SK-N-MC (cell line): ENCODE measurements at regions not wholly inside any gene's neighbourhood (a gene's known extent, or its start where the extent isn't known, plus 50 kb on each side); places are given as distances from the start of the nearest gene placed in this dataset.

ENCODE experiments used
- DNase-seq: peaks from one replicate; pipeline ENCODE4 v3.0.0-alpha.2; 2011; ENCODE audit warnings: low read depth, low spot score
- H3K27ac ChIP-seq: fragments of 200-600 bp; sonication (generic); 2 replicates; pipeline ENCODE4 v1.5.1; 2016; ENCODE audit warnings: mixed run types
- H3K36me3 ChIP-seq: fragments of 200-600 bp; sonication (generic); 2 replicates; pipeline ENCODE4 v1.6.1; 2017; ENCODE audit warnings: antibody characterized with exemption, low read length, mixed read lengths; ENCODE audit not compliant: insufficient read depth
- H3K4me3 ChIP-seq: fragments of 200-600 bp; sonication (generic); 2 replicates; pipeline ENCODE4 v1.5.1; 2016
- H3K9ac ChIP-seq: fragments of 200-600 bp; sonication (generic); 2 replicates; pipeline ENCODE4 v1.8.0; 2017; ENCODE audit warnings: mixed run types, mixed read lengths; ENCODE audit not compliant: insufficient read length
- H3K9me3 ChIP-seq: fragments of 200-600 bp; sonication (generic); 2 replicates; pipeline ENCODE4 v1.6.1; 2017; ENCODE audit warnings: low read depth, mild to moderate bottlenecking, antibody characterized with exemption, low read length, moderate library complexity, mixed read lengths
- EZH2 ChIP-seq: fragments of 200-600 bp; sonication (generic); IDR thresholded peaks from one replicate; pipeline ENCODE4 v1.6.1; 2017; ENCODE audit warnings: antibody characterized with exemption
- FOXP2 ChIP-seq: optimal IDR thresholded peaks from 2 replicates; pipeline ENCODE3; 2011; ENCODE audit warnings: mild to moderate bottlenecking, moderate library complexity; ENCODE audit not compliant: insufficient read depth; ENCODE audit errors: extremely low read length, control extremely low read depth
- POLR2AphosphoS5 ChIP-seq: IDR thresholded peaks from 2 replicates; pipeline ENCODE4 v1.6.1; 2012; ENCODE audit warnings: mild to moderate bottlenecking, low read depth, low read length, borderline replicate concordance

DNA sequence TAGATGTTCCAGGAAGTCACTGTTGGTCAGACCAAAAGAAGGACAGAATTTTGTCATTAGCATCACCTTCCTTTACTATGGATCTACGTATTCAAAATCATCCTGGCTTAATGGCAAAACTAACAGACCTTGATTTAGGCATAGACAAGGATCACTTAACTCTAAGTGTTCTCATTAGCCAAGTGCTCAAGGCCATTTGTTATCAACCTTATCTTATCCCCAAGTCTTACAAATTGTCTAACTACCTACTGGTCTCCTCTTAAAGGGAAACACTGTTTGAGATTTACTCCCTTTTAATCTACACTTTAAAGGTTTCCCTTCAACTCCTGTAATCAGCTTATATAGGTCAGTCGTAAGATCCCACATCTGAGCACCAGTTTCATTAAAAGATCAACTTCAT lies 1197.5 kb upstream of the C9orf72 start:
- no peak overlapping the region for H3K27ac ChIP-seq
- H3K36me3 ChIP-seq = no peaks in the 10 kb centered on the region
- no peak overlapping the region for H3K4me3 ChIP-seq
- no peak for TF ChIP-seq EZH2
- TF ChIP-seq POLR2AphosphoS5 = no peak
- no peak for TF ChIP-seq FOXP2
- DNase-seq = no peak
- no peaks in the 10 kb centered on the region for H3K9me3 ChIP-seq
- H3K9ac ChIP-seq = no peak overlapping the region

DNA sequence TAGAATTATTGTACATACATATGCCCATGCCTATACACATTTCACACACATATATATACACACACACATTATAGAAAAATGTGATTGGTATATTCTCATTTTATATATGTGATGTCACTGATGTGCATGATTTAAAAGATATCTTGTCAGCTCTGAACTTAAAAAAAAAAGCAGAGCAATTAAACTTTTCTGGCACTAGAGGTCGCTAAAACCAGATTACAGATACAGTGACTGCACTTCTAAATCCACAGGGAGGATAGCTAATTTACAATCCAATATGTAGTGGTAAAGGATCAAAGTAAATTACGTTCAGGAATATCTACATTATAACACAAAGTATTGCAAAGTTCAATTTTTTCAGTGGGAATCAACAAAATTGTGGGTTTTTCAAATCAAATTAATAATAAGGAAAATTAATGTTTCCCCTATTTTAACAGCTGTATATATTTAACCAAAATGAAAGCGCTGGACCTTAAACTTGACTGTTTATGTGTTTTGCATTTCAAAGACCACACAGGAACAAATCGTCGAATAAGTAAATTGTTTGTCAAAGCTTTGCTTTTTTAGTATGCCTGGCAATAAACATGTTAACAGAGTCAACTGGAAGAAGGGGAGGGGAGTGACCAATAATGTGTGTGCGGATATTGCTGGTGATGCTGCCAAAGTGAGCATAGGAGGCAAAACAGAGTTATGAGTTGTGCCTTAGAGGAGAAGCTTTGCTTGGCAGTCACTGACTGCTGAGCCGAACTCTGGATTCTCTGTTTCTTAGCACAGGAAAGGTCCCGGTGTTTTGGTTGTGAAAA lies 1201.4 kb upstream of the C9orf72 start:
- Histone ChIP-seq H3K9ac (no peak overlapping the region), H3K4me3 (no peak overlapping the region), H3K36me3 (no peaks in the 10 kb centered on the region), H3K9me3 (no peaks in the 10 kb centered on the region), H3K27ac (no peak overlapping the region)
- peak; percentile 64 for DNase-seq
- TF ChIP-seq POLR2AphosphoS5 (no peak), FOXP2 (no peak), EZH2 (no peak)

DNA sequence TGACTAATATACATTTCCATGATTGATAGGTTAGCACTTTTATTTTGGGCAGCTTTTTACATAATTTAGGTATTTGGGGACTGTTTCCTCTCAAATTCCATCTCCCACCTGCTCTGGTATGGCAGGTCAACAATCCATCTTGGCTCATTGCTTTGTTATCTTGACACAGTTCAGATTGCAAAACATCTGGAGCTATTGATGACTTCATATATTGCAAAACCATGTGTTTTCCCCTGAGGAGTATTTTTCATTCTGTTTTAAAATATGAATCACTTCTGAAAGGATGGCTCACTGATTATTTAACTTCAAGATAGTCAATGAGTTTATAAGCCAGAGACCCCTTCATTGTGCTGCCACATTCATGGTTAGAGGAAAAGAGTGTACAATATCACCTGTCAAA lies 1206.0 kb upstream of the C9orf72 start:
- no peaks in the 10 kb centered on the region for H3K9me3 ChIP-seq
- no peak for TF ChIP-seq EZH2
- TF ChIP-seq FOXP2 = no peak
- TF ChIP-seq POLR2AphosphoS5 = no peak
- no peaks in the 10 kb centered on the region for H3K36me3 ChIP-seq
- no peak overlapping the region for H3K27ac ChIP-seq
- no peak for DNase-seq
- no peak overlapping the region for H3K4me3 ChIP-seq
- H3K9ac ChIP-seq = no peak overlapping the region

DNA sequence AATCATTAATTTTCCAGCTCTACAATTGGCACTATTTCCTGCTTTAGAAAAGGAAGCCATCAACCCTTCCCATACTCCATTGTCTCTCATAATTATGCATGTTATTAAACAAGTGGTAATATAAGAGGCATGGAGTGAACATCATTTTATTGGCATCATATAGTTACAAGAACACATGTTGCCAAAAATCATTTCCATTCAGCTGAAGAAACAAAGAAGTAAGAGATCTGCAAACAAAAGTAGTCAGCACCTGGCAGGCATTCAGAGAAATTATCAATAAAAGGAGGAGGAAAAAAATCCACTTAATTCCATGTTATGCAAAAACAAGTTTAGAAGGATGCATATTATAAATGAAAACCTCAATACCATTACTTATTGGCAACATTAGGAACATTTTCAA lies 1208.2 kb upstream of the C9orf72 start:
- Histone ChIP-seq H3K36me3 (no peaks in the 10 kb centered on the region), H3K9me3 (no peaks in the 10 kb centered on the region), H3K4me3 (no peak overlapping the region), H3K27ac (no peak overlapping the region), H3K9ac (no peak overlapping the region)
- TF ChIP-seq FOXP2 (no peak), POLR2AphosphoS5 (no peak), EZH2 (no peak)
- DNase-seq = no peak

DNA sequence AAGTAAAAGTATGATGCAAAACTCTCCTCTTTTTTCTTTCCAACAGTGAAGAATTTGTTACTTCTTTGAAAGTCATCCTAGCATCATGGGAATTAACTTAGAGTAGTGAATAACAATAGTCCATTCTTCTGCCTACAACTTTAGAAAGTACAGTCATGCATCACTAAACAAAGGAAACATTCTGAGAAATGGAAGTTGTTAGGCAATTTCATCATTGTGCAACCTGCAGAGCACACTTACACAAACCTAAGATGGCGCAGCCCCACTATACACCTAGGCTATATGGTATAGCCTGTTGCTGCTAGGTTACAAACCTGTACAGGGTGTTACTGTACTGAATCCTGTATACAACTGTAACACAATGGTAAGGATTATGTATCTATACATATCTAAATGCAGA lies 1209.3 kb upstream of the C9orf72 start:
- no peak overlapping the region for H3K27ac ChIP-seq
- H3K4me3 ChIP-seq = no peak overlapping the region
- H3K9me3 ChIP-seq = no peaks in the 10 kb centered on the region
- TF ChIP-seq EZH2 (no peak), FOXP2 (no peak), POLR2AphosphoS5 (no peak)
- H3K9ac ChIP-seq = no peak overlapping the region
- no peak for DNase-seq
- no peaks in the 10 kb centered on the region for H3K36me3 ChIP-seq

DNA sequence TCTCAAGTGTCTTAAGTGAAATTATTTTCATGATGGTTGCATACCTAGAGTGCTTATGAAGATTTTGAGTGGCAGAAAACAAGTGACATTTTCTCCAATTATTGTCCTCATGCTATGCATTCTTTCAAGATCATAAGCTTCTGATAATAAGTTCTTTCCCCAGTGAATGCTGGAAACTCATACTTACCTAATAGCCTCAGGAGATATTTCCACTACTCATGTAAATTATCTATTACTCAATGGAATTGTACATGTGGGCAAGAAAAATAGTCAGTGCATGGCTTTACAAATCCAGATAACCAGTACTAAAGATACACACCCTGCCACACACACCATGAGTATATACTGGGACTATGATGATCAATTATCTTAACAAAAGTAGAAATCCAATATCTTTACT lies 1219.4 kb upstream of the C9orf72 start:
- Histone ChIP-seq H3K4me3 (no peak overlapping the region), H3K36me3 (no peaks in the 10 kb centered on the region), H3K27ac (no peak overlapping the region), H3K9me3 (no peaks in the 10 kb centered on the region), H3K9ac (no peak overlapping the region)
- TF ChIP-seq FOXP2 (no peak), EZH2 (no peak), POLR2AphosphoS5 (no peak)
- no peak for DNase-seq

DNA sequence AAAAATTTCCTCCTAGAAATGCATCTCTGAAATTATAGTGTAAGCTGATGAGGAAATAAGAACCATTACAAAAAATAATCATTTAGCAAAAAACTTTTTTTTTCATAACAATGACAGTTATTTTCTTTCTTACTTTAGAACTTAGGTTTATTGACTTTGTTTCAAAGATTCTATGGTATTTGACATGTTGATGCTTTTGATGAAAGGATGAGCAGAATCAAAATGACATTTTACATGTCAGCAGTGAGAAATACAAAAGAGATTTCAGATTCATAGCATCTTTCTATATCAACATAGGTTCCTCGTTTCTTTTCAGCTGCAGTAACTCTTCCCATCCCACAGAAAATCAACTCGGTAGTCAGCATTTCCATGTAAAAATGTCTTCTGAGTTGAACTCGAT lies 1226.6 kb upstream of the C9orf72 start:
- Histone ChIP-seq H3K27ac (no peak overlapping the region), H3K9me3 (no peaks in the 10 kb centered on the region), H3K36me3 (no peaks in the 10 kb centered on the region), H3K9ac (no peak overlapping the region), H3K4me3 (no peak overlapping the region)
- DNase-seq = no peak
- TF ChIP-seq FOXP2 (no peak), EZH2 (no peak), POLR2AphosphoS5 (no peak)

DNA sequence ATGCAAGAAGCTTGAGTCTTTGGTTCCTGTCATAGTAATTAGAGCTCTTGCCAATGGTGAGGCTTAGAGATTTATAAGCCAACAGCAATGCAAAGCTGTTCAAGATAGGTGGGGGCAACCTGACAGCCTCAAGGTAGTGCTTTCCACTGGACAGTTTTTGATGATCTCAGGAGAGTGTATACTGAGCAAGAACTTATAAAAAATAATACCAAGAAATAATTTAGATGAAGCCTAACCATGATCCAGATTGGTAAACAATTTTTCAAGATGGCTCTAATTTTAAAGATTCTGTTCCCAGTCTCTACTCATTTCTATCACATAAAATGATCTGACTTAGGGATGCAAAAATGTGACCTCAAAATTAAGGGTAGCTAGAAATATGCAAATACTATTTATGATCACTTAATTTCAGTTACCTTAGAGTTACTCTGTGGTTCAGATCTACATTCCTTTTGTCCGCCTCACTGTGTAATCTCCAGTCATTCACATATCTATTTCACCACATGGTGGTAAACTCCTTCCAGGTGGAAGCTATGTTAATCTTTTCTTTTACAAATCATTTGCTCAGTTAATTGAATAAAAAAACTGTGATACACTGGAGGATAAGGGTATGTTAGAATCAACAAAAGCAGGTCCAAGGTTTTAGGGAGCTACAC lies 1228.0 kb upstream of the C9orf72 start:
- no peak overlapping the region for H3K4me3 ChIP-seq
- H3K9ac ChIP-seq = no peak overlapping the region
- no peaks in the 10 kb centered on the region for H3K9me3 ChIP-seq
- TF ChIP-seq FOXP2 = no peak
- no peak for TF ChIP-seq EZH2
- DNase-seq = no peak
- H3K36me3 ChIP-seq = no peaks in the 10 kb centered on the region
- H3K27ac ChIP-seq = no peak overlapping the region

DNA sequence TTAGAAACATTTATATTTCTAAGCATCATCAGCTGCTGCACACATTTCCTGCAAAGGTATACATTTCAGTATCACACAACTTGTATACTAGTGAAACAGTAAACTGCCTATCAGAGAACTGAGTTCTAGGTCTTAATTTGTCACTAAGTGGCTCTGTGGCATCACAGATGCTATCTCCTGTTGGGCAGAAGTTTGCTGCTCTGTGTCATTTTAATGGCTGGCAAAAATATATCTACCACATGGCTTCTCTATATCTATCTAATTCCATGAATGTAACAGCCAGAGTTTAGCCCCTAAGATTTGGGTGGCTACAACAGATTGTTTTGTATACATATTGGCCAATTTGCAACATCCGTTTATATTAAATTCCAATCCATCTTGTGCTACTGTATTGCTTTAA lies 1231.9 kb upstream of the C9orf72 start:
- Histone ChIP-seq H3K9ac (no peak overlapping the region), H3K27ac (no peak overlapping the region), H3K36me3 (no peaks in the 10 kb centered on the region), H3K9me3 (no peaks in the 10 kb centered on the region), H3K4me3 (no peak overlapping the region)
- DNase-seq = no peak
- TF ChIP-seq POLR2AphosphoS5 (no peak), FOXP2 (no peak), EZH2 (no peak)
